ENCODE measurements at regions not wholly inside any gene's neighbourhood (a gene's known extent, or its start where the extent isn't known, plus 50 kb on each side); places are given as distances from the start of the nearest gene placed in this dataset.

- H3K79me2 ChIP-seq (ENCODE audit: control insufficient read depth, insufficient read depth, low read length) = no peaks in the 10 kb centered on the region
- no peaks in the 10 kb centered on the region; a peak in 1 of 5 replicates for H3K27me3 ChIP-seq (ENCODE audit: control insufficient read depth in 2 of 2, insufficient read depth in 2 of 2, low read length in 2 of 2)
- ChIA-PET POLR2A (no interaction called here), CTCF (ENCODE audit: low intra/inter-chr PET ratio) (no interaction called here)
- no peak overlapping the region for H2AFZ ChIP-seq (ENCODE audit: low read depth, low read length)
- WGBS (ENCODE audit: insufficient coverage, low coverage, missing lambda C conversion rate) = 2% methylated on average over 3 of the region's 3 CpGs
- H3K36me3 ChIP-seq (ENCODE audit: control insufficient read depth, insufficient read depth, low read length) = no peaks in the 10 kb centered on the region
- H3K9me1 ChIP-seq (ENCODE audit: control insufficient read depth, insufficient read depth, low read length) = no peaks in the 10 kb centered on the region
- FAIRE-seq = no peak
- H3K4me2 ChIP-seq (ENCODE audit: insufficient read depth, low read length) = no peak overlapping the region
- intact Hi-C loops (cut with micrococcal nuclease) (no loop called here), in situ Hi-C loops (cut with MboI) (loop anchor here (25.0 kb wide), 1 partner anchor 1193 kb away; no protein-coding TSS in a partner anchor)
- ATAC-seq = no peak
- BruUV-seq (replicated peaks) = no TSS peak
- no peaks in the 10 kb centered on the region for H3K9me3 ChIP-seq (replicated peaks; ENCODE audit: control insufficient read depth, insufficient read depth, low read depth, low read length)
- no peak overlapping the region for H3K27ac ChIP-seq (ENCODE audit: extremely low read depth, low read depth, low read length)
- no peaks in the 10 kb centered on the region for H3K4me1 ChIP-seq (replicated peaks in 1 of 2; ENCODE audit: control insufficient read depth in 2 of 2, insufficient read depth in 2 of 2, low read length in 2 of 2)
- no peak overlapping the region for H3K4me3 ChIP-seq
- H3K9ac ChIP-seq (ENCODE audit: insufficient read depth in 1 of 2, low read depth in 2 of 2, low read length in 2 of 2) = no peak overlapping the region
- TF ChIP-seq NBN (IDR thresholded peaks at IDR 0.05; ENCODE audit: low read depth) (no peak), NCOA6 (IDR thresholded peaks at IDR 0.05) (no peak), PML (IDR thresholded peaks at IDR 0.05; ENCODE audit: low read length) (no peak), KDM2B (CRISPR knock-in tag; IDR thresholded peaks at IDR 0.05) (no peak)
- TF ChIP-seq, protein P1, sequence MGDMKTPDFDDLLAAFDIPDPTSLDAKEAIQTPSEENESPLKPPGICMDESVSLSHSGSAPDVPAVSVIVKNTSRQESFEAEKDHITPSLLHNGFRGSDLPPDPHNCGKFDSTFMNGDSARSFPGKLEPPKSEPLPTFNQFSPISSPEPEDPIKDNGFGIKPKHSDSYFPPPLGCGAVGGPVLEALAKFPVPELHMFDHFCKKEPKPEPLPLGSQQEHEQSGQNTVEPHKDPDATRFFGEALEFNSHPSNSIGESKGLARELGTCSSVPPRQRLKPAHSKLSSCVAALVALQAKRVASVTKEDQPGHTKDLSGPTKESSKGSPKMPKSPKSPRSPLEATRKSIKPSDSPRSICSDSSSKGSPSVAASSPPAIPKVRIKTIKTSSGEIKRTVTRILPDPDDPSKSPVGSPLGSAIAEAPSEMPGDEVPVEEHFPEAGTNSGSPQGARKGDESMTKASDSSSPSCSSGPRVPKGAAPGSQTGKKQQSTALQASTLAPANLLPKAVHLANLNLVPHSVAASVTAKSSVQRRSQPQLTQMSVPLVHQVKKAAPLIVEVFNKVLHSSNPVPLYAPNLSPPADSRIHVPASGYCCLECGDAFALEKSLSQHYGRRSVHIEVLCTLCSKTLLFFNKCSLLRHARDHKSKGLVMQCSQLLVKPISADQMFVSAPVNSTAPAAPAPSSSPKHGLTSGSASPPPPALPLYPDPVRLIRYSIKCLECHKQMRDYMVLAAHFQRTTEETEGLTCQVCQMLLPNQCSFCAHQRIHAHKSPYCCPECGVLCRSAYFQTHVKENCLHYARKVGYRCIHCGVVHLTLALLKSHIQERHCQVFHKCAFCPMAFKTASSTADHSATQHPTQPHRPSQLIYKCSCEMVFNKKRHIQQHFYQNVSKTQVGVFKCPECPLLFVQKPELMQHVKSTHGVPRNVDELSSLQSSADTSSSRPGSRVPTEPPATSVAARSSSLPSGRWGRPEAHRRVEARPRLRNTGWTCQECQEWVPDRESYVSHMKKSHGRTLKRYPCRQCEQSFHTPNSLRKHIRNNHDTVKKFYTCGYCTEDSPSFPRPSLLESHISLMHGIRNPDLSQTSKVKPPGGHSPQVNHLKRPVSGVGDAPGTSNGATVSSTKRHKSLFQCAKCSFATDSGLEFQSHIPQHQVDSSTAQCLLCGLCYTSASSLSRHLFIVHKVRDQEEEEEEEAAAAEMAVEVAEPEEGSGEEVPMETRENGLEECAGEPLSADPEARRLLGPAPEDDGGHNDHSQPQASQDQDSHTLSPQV (IDR thresholded peaks at IDR 0.05) = no peak
- TF ChIP-seq, protein P2, sequence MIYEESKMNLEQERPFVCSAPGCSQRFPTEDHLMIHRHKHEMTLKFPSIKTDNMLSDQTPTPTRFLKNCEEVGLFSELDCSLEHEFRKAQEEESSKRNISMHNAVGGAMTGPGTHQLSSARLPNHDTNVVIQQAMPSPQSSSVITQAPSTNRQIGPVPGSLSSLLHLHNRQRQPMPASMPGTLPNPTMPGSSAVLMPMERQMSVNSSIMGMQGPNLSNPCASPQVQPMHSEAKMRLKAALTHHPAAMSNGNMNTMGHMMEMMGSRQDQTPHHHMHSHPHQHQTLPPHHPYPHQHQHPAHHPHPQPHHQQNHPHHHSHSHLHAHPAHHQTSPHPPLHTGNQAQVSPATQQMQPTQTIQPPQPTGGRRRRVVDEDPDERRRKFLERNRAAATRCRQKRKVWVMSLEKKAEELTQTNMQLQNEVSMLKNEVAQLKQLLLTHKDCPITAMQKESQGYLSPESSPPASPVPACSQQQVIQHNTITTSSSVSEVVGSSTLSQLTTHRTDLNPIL (CRISPR knock-in tag; IDR thresholded peaks at IDR 0.05) = no peak
- no peaks in the 10 kb centered on the region for H4K20me1 ChIP-seq (replicated peaks; ENCODE audit: control insufficient read depth, insufficient read depth, low read length)
- no peak for DNase-seq (ENCODE audit: extremely low read depth in 1 of 4, low spot score in 3 of 4)
These were observed 516.1 kb downstream of the OMA1 start for GRCh38 chr1:58030456-58030855.

Data from K562 (cell line).